Trophoblast cell (in vitro differentiated cells and primary cell): ENCODE measurements at regions not wholly inside any gene's neighbourhood (a gene's known extent, or its start where the extent isn't known, plus 50 kb on each side); places are given as distances from the start of the nearest gene placed in this dataset.
"Not testable (repeated sequence)": the region's sequence is repeated elsewhere in the genome, so short reads cannot be mapped to it uniquely, and the experiment has no call there.

Source experiments
- DNase-seq, 2 donors: peaks; one replicate each; pipeline ENCODE4 v3.0.0-alpha.2; 2016
- H2AFZ ChIP-seq: 2 replicates; pipeline ENCODE4 v1.6.1; 2013; ENCODE audit warnings: low read length, moderate library complexity, mild to moderate bottlenecking; ENCODE audit not compliant: insufficient read depth, poor library complexity
- H2AK5ac ChIP-seq: 2 replicates; pipeline ENCODE4 v1.6.1; 2013; ENCODE audit warnings: mild to moderate bottlenecking, low read length
- H2BK120ac ChIP-seq: 2 replicates; pipeline ENCODE4 v1.6.1; 2013; ENCODE audit warnings: low read length, mild to moderate bottlenecking, moderate library complexity; ENCODE audit not compliant: insufficient read depth, poor library complexity
- H2BK12ac ChIP-seq: 2 replicates; pipeline ENCODE4 v1.6.1; 2013; ENCODE audit warnings: mild to moderate bottlenecking, low read length, moderate library complexity
- H2BK5ac ChIP-seq: 2 replicates; pipeline ENCODE4 v1.6.1; 2013; ENCODE audit warnings: low read length, low read depth, moderate library complexity, mild to moderate bottlenecking; ENCODE audit not compliant: poor library complexity
- H3K14ac ChIP-seq: 2 replicates; pipeline ENCODE4 v1.6.1; 2013; ENCODE audit warnings: mild to moderate bottlenecking, low read length
- H3K18ac ChIP-seq: 2 replicates; pipeline ENCODE4 v1.6.1; 2013; ENCODE audit warnings: mild to moderate bottlenecking, low read length
- H3K23ac ChIP-seq: 2 replicates; pipeline ENCODE4 v1.6.1; 2013; ENCODE audit warnings: low read length
- H3K27ac ChIP-seq: 2 replicates; pipeline ENCODE4 v1.5.1; 2013; ENCODE audit warnings: low read depth, mild to moderate bottlenecking, inconsistent platforms, low read length, moderate library complexity
- H3K27me3 ChIP-seq: 2 replicates; pipeline ENCODE4 v1.6.1; 2013; ENCODE audit warnings: inconsistent platforms, mild to moderate bottlenecking, low read length, moderate library complexity; ENCODE audit not compliant: insufficient read depth
- H3K36me3 ChIP-seq, 2 experiments: 1 replicate in 1 of 2; 2 replicates in 1 of 2; pipeline ENCODE4 v1.6.1; 2013; ENCODE audit warnings: low read length in 2 of 2, mild to moderate bottlenecking in 2 of 2, moderate library complexity in 1 of 2; ENCODE audit not compliant: insufficient read depth in 2 of 2, control insufficient read depth in 1 of 2
- H3K4ac ChIP-seq: 2 replicates; pipeline ENCODE4 v1.6.1; 2013; ENCODE audit warnings: low read depth, mild to moderate bottlenecking, low read length, moderate library complexity
- H3K4me1 ChIP-seq, 2 experiments: 1 replicate in 1 of 2; 2 replicates in 1 of 2; pipeline ENCODE4 v1.6.1; 2013; ENCODE audit warnings: low read length in 2 of 2, mild to moderate bottlenecking in 2 of 2, moderate library complexity in 1 of 2; ENCODE audit not compliant: insufficient read depth in 2 of 2, control insufficient read depth in 1 of 2
- H3K4me2 ChIP-seq: 2 replicates; pipeline ENCODE4 v1.6.1; 2013; ENCODE audit warnings: inconsistent platforms, mild to moderate bottlenecking, low read length, moderate library complexity
- H3K4me3 ChIP-seq: 2 replicates; pipeline ENCODE4 v1.5.1; 2013; ENCODE audit warnings: mild to moderate bottlenecking, low read depth, low read length, inconsistent platforms
- H3K79me1 ChIP-seq: one replicate; pipeline ENCODE4 v1.6.1; 2013; ENCODE audit warnings: low read length
- H3K79me2 ChIP-seq: 2 replicates; pipeline ENCODE4 v1.6.1; 2013; ENCODE audit warnings: low read length, mild to moderate bottlenecking; ENCODE audit not compliant: control insufficient read depth, insufficient read depth, poor library complexity
- H3K9ac ChIP-seq: 2 replicates; pipeline ENCODE4 v1.6.1; 2013; ENCODE audit warnings: mild to moderate bottlenecking, low read length
- H3K9me3 ChIP-seq: 2 replicates; pipeline ENCODE4 v1.6.1; 2013; ENCODE audit warnings: low read depth, mild to moderate bottlenecking, control low read depth, inconsistent platforms, low read length; ENCODE audit not compliant: insufficient read depth
- H4K12ac ChIP-seq: 2 replicates; pipeline ENCODE4 v1.6.1; 2013; ENCODE audit warnings: low read depth, mild to moderate bottlenecking, low read length, moderate library complexity
- H4K8ac ChIP-seq: 2 replicates; pipeline ENCODE4 v1.6.1; 2013; ENCODE audit warnings: low read depth, mild to moderate bottlenecking, low read length, moderate library complexity
- H4K91ac ChIP-seq: one replicate; pipeline ENCODE4 v1.6.1; 2013; ENCODE audit warnings: low read depth, mild to moderate bottlenecking, low read length, moderate library complexity
- WGBS: extraction: QIAGEN DNeasy Blood & Tissue Kit; methylation state at CpG from one replicate; pipeline ENCODE4 v1.1.7; 2013; ENCODE audit warnings: missing lambda C conversion rate; ENCODE audit not compliant: insufficient read length, insufficient coverage; ENCODE audit errors: extremely low coverage; 5-methylcytosine and 5-hydroxymethylcytosine counted together

- H3K4ac ChIP-seq, H2AFZ ChIP-seq, H2BK120ac ChIP-seq, H3K9ac ChIP-seq, H4K91ac ChIP-seq, H3K36me3 ChIP-seq, H4K8ac ChIP-seq, H2BK5ac ChIP-seq, H3K79me2 ChIP-seq, H3K4me1 ChIP-seq, H3K18ac ChIP-seq, H3K27me3 ChIP-seq, H2BK12ac ChIP-seq, H3K4me3 ChIP-seq, H3K9me3 ChIP-seq, H3K4me2 ChIP-seq, H3K79me1 ChIP-seq, H4K12ac ChIP-seq, H3K23ac ChIP-seq, DNase-seq, H2AK5ac ChIP-seq, H3K14ac ChIP-seq, H3K27ac ChIP-seq: not testable (repeated sequence)
- no CpG with 5 or more reads among the region's 1 CpG for WGBS
Measured at GRCh38 chr1:206384891-206385290, 85.4 kb upstream of the IKBKE start.

- not testable (repeated sequence) for H3K14ac ChIP-seq, H4K8ac ChIP-seq, DNase-seq, H2AFZ ChIP-seq, H3K4me2 ChIP-seq, H3K4me3 ChIP-seq, H3K36me3 ChIP-seq, H4K12ac ChIP-seq, H2BK120ac ChIP-seq, H3K23ac ChIP-seq, H3K27ac ChIP-seq, H2BK5ac ChIP-seq, H2BK12ac ChIP-seq, H3K79me2 ChIP-seq, H3K4ac ChIP-seq, H4K91ac ChIP-seq, H3K9ac ChIP-seq, H3K27me3 ChIP-seq, H3K79me1 ChIP-seq, H2AK5ac ChIP-seq, H3K9me3 ChIP-seq, H3K4me1 ChIP-seq, H3K18ac ChIP-seq
- no CpG with 5 or more reads among the region's 5 CpGs for WGBS
Measured at GRCh38 chr1:206387631-206388030, 82.6 kb upstream of the IKBKE start.

- H2BK120ac ChIP-seq, H3K79me1 ChIP-seq, H2AK5ac ChIP-seq, H3K4me2 ChIP-seq, H4K91ac ChIP-seq, H3K23ac ChIP-seq, H3K79me2 ChIP-seq, H3K18ac ChIP-seq, H3K4me1 ChIP-seq, DNase-seq, H4K8ac ChIP-seq, H3K36me3 ChIP-seq, H3K4me3 ChIP-seq, H4K12ac ChIP-seq, H3K14ac ChIP-seq, H2BK5ac ChIP-seq, H2AFZ ChIP-seq, H3K9ac ChIP-seq, H3K27me3 ChIP-seq, H3K4ac ChIP-seq, H3K9me3 ChIP-seq, H2BK12ac ChIP-seq, H3K27ac ChIP-seq: not testable (repeated sequence)
- WGBS: no CpG with 5 or more reads among the region's 2 CpGs
Measured at GRCh38 chr1:206391903-206392302, 78.4 kb upstream of the IKBKE start.

GRCh38 chr1:206397501-206397900 lies 72.8 kb upstream of the IKBKE start:
- H3K23ac ChIP-seq, H2AFZ ChIP-seq, H3K14ac ChIP-seq, H3K79me1 ChIP-seq, H4K12ac ChIP-seq, H3K4ac ChIP-seq, H3K9me3 ChIP-seq, H3K4me2 ChIP-seq, H3K4me1 ChIP-seq, H3K79me2 ChIP-seq, H3K9ac ChIP-seq, H2BK5ac ChIP-seq, H3K27ac ChIP-seq, DNase-seq, H2BK120ac ChIP-seq, H4K8ac ChIP-seq, H3K27me3 ChIP-seq, H2AK5ac ChIP-seq, H4K91ac ChIP-seq, H3K36me3 ChIP-seq, H2BK12ac ChIP-seq, H3K4me3 ChIP-seq, H3K18ac ChIP-seq: not testable (repeated sequence)
- WGBS: no CpG with 5 or more reads among the region's 6 CpGs
